ENCODE measurements at regions not wholly inside any gene's neighbourhood (a gene's known extent, or its start where the extent isn't known, plus 50 kb on each side); places are given as distances from the start of the nearest gene placed in this dataset.

- H3K79me2 ChIP-seq (ENCODE audit: control insufficient read depth, insufficient read depth, low read length), result no peaks in the 10 kb centered on the region
- H2AFZ ChIP-seq (ENCODE audit: low read depth, low read length), result no peak overlapping the region
- no peak overlapping the region for H3K4me3 ChIP-seq (replicated peaks in 1 of 3; ENCODE audit: insufficient read depth in 1 of 3, low read depth in 1 of 3, low read length in 3 of 3)
- H3K9me1 ChIP-seq (replicated peaks; ENCODE audit: control insufficient read depth, extremely low read depth, insufficient read depth, low read length), result no peaks in the 10 kb centered on the region
- H3K4me1 ChIP-seq (ENCODE audit: control insufficient read depth, extremely low read depth, insufficient read depth, low read length), result no peaks in the 10 kb centered on the region
- no peaks in the 10 kb centered on the region for H3K9me3 ChIP-seq (replicated peaks; ENCODE audit: control insufficient read depth, insufficient read depth, low read length)
- H4K20me1 ChIP-seq (replicated peaks; ENCODE audit: control insufficient read depth, extremely low read depth, insufficient read depth, low read length), result no peaks in the 10 kb centered on the region
- ChIA-PET CTCF (no interaction called here), POLR2A (no interaction called here)
- H3K4me2 ChIP-seq (ENCODE audit: insufficient read depth, low read length), result no peak overlapping the region
- H3K36me3 ChIP-seq (ENCODE audit: control insufficient read depth in 2 of 2, extremely low read depth in 1 of 2, insufficient read depth in 2 of 2, low read length in 2 of 2), result no peaks in the 10 kb centered on the region
- H3K9ac ChIP-seq (replicated peaks; ENCODE audit: extremely low read depth, insufficient read depth, low read length), result no peak overlapping the region
- dilution Hi-C loops (cut with MboI; ENCODE audit: extremely low pct_ligation_motif_present, low sequenced_read_pairs) (no loop called here), intact Hi-C loops (cut with micrococcal nuclease) (no loop called here)
- peaks cover 15 to 27% of the 10 kb centered on the region in 2 experiments for H3K27me3 ChIP-seq (ENCODE audit: control insufficient read depth in 2 of 2, insufficient read depth in 2 of 2, low read length in 2 of 2)
- no peak for TF ChIP-seq FOS (IDR thresholded peaks at IDR 0.05; ENCODE audit: borderline replicate concordance, insufficient read depth, low read length)
- TF ChIP-seq POLR2AphosphoS5 (IDR thresholded peaks at IDR 0.05; ENCODE audit: insufficient read depth, low read depth, low read length), result no peak
- TF ChIP-seq MYC (IDR thresholded peaks at IDR 0.05; ENCODE audit: low read depth, low read length), result no peak
- TF ChIP-seq POLR2A (IDR thresholded peaks at IDR 0.05; ENCODE audit: low read depth, low read length), result no peak
- TF ChIP-seq CTCF (IDR thresholded peaks at IDR 0.05; ENCODE audit: extremely low read depth in 1 of 2, insufficient read depth in 1 of 2, low read depth in 1 of 2, low read length in 2 of 2), result no peak
- TF ChIP-seq MAX (IDR thresholded peaks at IDR 0.05; ENCODE audit: insufficient read depth, insufficient read length), result no peak
- H3K27ac ChIP-seq (ENCODE audit: insufficient read depth, low read depth, low read length), result no peak overlapping the region
- FAIRE-seq, result no peak
- no peak for DNase-seq (ENCODE audit: low read depth, low spot score)
- BruUV-seq (replicated peaks), result no TSS peak
Measured at GRCh38 chr13:31514932-31515331, 224.4 kb upstream of the RXFP2 start.

GRCh38 chr13:31515427-31515826 is 223.9 kb upstream of the RXFP2 start:
- no TSS peak for BruUV-seq (replicated peaks)
- H3K9ac ChIP-seq (replicated peaks; ENCODE audit: extremely low read depth, insufficient read depth, low read length), result no peak overlapping the region
- H2AFZ ChIP-seq (ENCODE audit: low read depth, low read length), result no peak overlapping the region
- H3K27ac ChIP-seq (ENCODE audit: insufficient read depth, low read depth, low read length), result no peak overlapping the region
- FAIRE-seq (no peak), DNase-seq (ENCODE audit: low read depth, low spot score) (no peak)
- ChIA-PET POLR2A (no interaction called here), CTCF (no interaction called here)
- no peaks in the 10 kb centered on the region for H3K9me3 ChIP-seq (replicated peaks; ENCODE audit: control insufficient read depth, insufficient read depth, low read length)
- H3K27me3 ChIP-seq (ENCODE audit: control insufficient read depth in 2 of 2, insufficient read depth in 2 of 2, low read length in 2 of 2), result peaks cover 14 to 23% of the 10 kb centered on the region in 2 experiments
- dilution Hi-C loops (cut with MboI; ENCODE audit: extremely low pct_ligation_motif_present, low sequenced_read_pairs), result no loop called here
- TF ChIP-seq GATA2 (IDR thresholded peaks at IDR 0.05; ENCODE audit: insufficient read depth, insufficient read length, low read depth, low read length), result no peak
- TF ChIP-seq FOS (IDR thresholded peaks at IDR 0.05; ENCODE audit: borderline replicate concordance, insufficient read depth, low read length), result no peak
- no peak for TF ChIP-seq EZH2 (IDR thresholded peaks at IDR 0.05; ENCODE audit: borderline replicate concordance, low read depth, low read length, severe bottlenecking)
- TF ChIP-seq JUN (IDR thresholded peaks at IDR 0.05; ENCODE audit: borderline replicate concordance, insufficient read depth, insufficient read length, low read depth), result no peak
- intact Hi-C loops (cut with micrococcal nuclease), result no loop called here
- no peaks in the 10 kb centered on the region for H3K79me2 ChIP-seq (ENCODE audit: control insufficient read depth, insufficient read depth, low read length)
- no peak overlapping the region for H3K4me3 ChIP-seq (replicated peaks in 1 of 3; ENCODE audit: insufficient read depth in 1 of 3, low read depth in 1 of 3, low read length in 3 of 3)
- H3K36me3 ChIP-seq (ENCODE audit: control insufficient read depth in 2 of 2, extremely low read depth in 1 of 2, insufficient read depth in 2 of 2, low read length in 2 of 2), result no peaks in the 10 kb centered on the region
- no peaks in the 10 kb centered on the region for H3K4me1 ChIP-seq (ENCODE audit: control insufficient read depth, extremely low read depth, insufficient read depth, low read length)
- H4K20me1 ChIP-seq (replicated peaks; ENCODE audit: control insufficient read depth, extremely low read depth, insufficient read depth, low read length), result no peaks in the 10 kb centered on the region
- H3K9me1 ChIP-seq (replicated peaks; ENCODE audit: control insufficient read depth, extremely low read depth, insufficient read depth, low read length), result no peaks in the 10 kb centered on the region
- H3K4me2 ChIP-seq (ENCODE audit: insufficient read depth, low read length), result no peak overlapping the region

Measured in endothelial cell of umbilical vein (primary cell).